K562 (cell line): ENCODE measurements at regions not wholly inside any gene's neighbourhood (a gene's known extent, or its start where the extent isn't known, plus 50 kb on each side); places are given as distances from the start of the nearest gene placed in this dataset.

ENCODE experiments used
- ELF4 ChIP-seq: fragments of 450-650 bp; formaldehyde crosslinking; IDR thresholded peaks from 2 replicates; pipeline ENCODE4 v1.4.0; 2022; ENCODE audit warnings: missing genetic modification characterization
- ELK3 ChIP-seq: fragments of 450-650 bp; formaldehyde crosslinking; IDR thresholded peaks from 2 replicates; pipeline ENCODE4 v1.4.0; 2020; ENCODE audit warnings: mild to moderate bottlenecking
- FOXJ2 ChIP-seq: fragments of 200-800 bp; sonication (Bioruptor generic); IDR thresholded peaks from 2 replicates; pipeline ENCODE4 v1.6.1; 2016; ENCODE audit warnings: missing genetic modification characterization, missing compliant biosample characterization
- GATAD2B ChIP-seq: fragments of 450-650 bp; IDR thresholded peaks from 2 replicates; pipeline ENCODE4 v1.6.1; 2017; ENCODE audit warnings: mild to moderate bottlenecking, borderline replicate concordance
- IRF9 ChIP-seq: fragments of 450-650 bp; IDR thresholded peaks from 2 replicates; pipeline ENCODE4 v1.6.1; 2016; ENCODE audit warnings: missing biosample characterization, missing genetic modification characterization
- KDM4B ChIP-seq, 2 experiments: fragments of 450-650 bp in 1 of 2; sonication (generic) in 1 of 2; IDR thresholded peaks; 2 replicates each; pipeline ENCODE4 v1.6.1; 2016 to 2017; ENCODE audit warnings: borderline replicate concordance in 2 of 2, antibody characterized with exemption in 1 of 2, low read depth in 1 of 2, mild to moderate bottlenecking in 1 of 2
- LCOR ChIP-seq: sonication (generic); formaldehyde crosslinking; IDR thresholded peaks from 2 replicates; pipeline ENCODE4 v1.8.0; 2022; ENCODE audit warnings: mild to moderate bottlenecking, missing genetic modification reagents
- MAFF ChIP-seq: IDR thresholded peaks from 2 replicates; pipeline ENCODE4 v1.6.1; 2012; ENCODE audit warnings: low read length, improper control_type of control experiment
- NKRF ChIP-seq: fragments of 450-650 bp; IDR thresholded peaks from 2 replicates; pipeline ENCODE4 v1.6.1; 2016; ENCODE audit warnings: borderline replicate concordance
- RBM25 ChIP-seq: fragments of 200-400 bp; formaldehyde crosslinking; IDR thresholded peaks from 2 replicates; pipeline ENCODE4 v1.6.1; 2018; ENCODE audit warnings: low read length, low read depth, moderate library complexity; ENCODE audit not compliant: severe bottlenecking
- SNAPC5 ChIP-seq: fragments of 250-450 bp; sonication (Bioruptor Pico); IDR thresholded peaks from 2 replicates; pipeline ENCODE4 v1.8.0; 2021; ENCODE audit warnings: moderate library complexity, mild to moderate bottlenecking, inconsistent platforms
- SP2 ChIP-seq: IDR thresholded peaks from 2 replicates; pipeline ENCODE4 v1.6.1; 2011; ENCODE audit warnings: mild to moderate bottlenecking, low read depth, low read length, moderate library complexity; ENCODE audit not compliant: poor library complexity, severe bottlenecking; ENCODE audit errors: extremely low read depth
- U2AF2 ChIP-seq: fragments of 200-400 bp; formaldehyde crosslinking; optimal IDR thresholded peaks from 2 replicates; pipeline ENCODE3; 2017; ENCODE audit warnings: low read depth, mild to moderate bottlenecking, low read length
- ZNF134 ChIP-seq: fragments of 250-450 bp; sonication (Bioruptor Pico); conservative IDR thresholded peaks from 2 replicates; pipeline ENCODE4 v1.4.0; 2020
- ZNF175 ChIP-seq: fragments of 200-800 bp; sonication (Bioruptor generic); IDR thresholded peaks from 2 replicates; pipeline ENCODE4 v1.6.1; 2016; ENCODE audit warnings: low read depth, mild to moderate bottlenecking, missing genetic modification characterization, missing compliant biosample characterization
- ZNF318 ChIP-seq, 2 experiments: fragments of 450-650 bp; IDR thresholded peaks; 2 replicates each; pipeline ENCODE4 v1.6.1; 2016; ENCODE audit warnings: mild to moderate bottlenecking in 2 of 2, borderline replicate concordance in 1 of 2, low read depth in 1 of 2, moderate library complexity in 1 of 2

GRCh38 chr16:55981557-55981956 is 106.4 kb upstream of the CES5A start (continued):
- no peak for TF ChIP-seq SNAPC5 (CRISPR knock-in tag)
- TF ChIP-seq KDM4B (IDR thresholded peaks at IDR 0.05; ENCODE audit: borderline replicate concordance in 2 of 2, low read depth in 1 of 2), result no peak
- TF ChIP-seq SP2, result no peak
- TF ChIP-seq GATAD2B, result no peak
- TF ChIP-seq IRF9 (tag), result peak; percentile 71; the same call in 1 of the 2 replicates
- TF ChIP-seq ZNF318 (IDR thresholded peaks at IDR 0.05; ENCODE audit: borderline replicate concordance in 1 of 2, low read depth in 1 of 2), result peak in 1 of 2 experiments; percentile 70; a peak in 1 of 4 replicates
- no peak for TF ChIP-seq NKRF
- TF ChIP-seq FOXJ2 (tag), result no peak
- no peak for TF ChIP-seq RBM25
- TF ChIP-seq LCOR (CRISPR knock-in tag), result no peak
- TF ChIP-seq ELF4 (CRISPR knock-in tag), result no peak
- TF ChIP-seq ZNF134 (CRISPR knock-in tag), result no peak
- no peak for TF ChIP-seq MAFF
- no peak for TF ChIP-seq ELK3 (CRISPR knock-in tag)
- peak; percentile 79 for TF ChIP-seq ZNF175 (CRISPR knock-in tag)
- no peak for TF ChIP-seq U2AF2
